Mucosa of descending colon (tissue), 3 donors: ENCODE measurements at regions not wholly inside any gene's neighbourhood (a gene's known extent, or its start where the extent isn't known, plus 50 kb on each side); places are given as distances from the start of the nearest gene placed in this dataset.
"Not testable (repeated sequence)": the region's sequence is repeated elsewhere in the genome, so short reads cannot be mapped to it uniquely, and the experiment has no call there.

Source experiments
- ATAC-seq: fragments of 200-7000 bp; cut with Tn5 transposase; one replicate; pipeline ENCODE4 v1.9.1; 2020; ENCODE audit warnings: mild to moderate bottlenecking, moderate library complexity
- DNase-seq, 3 donors: peaks; one replicate each; pipeline ENCODE4 v3.0.0-alpha.2; 2020
- H3K36me3 ChIP-seq: fragments of 200-600 bp; one replicate; pipeline ENCODE4 v1.8.0; 2021; ENCODE audit warnings: low read depth, mild to moderate bottlenecking
- H3K4me1 ChIP-seq: fragments of 200-600 bp; one replicate; pipeline ENCODE4 v1.8.0; 2021; ENCODE audit warnings: low read depth, mild to moderate bottlenecking
- H3K4me3 ChIP-seq: fragments of 200-600 bp; one replicate; pipeline ENCODE4 v1.8.0; 2021; ENCODE audit warnings: mild to moderate bottlenecking
- H3K9me3 ChIP-seq: fragments of 200-600 bp; one replicate; pipeline ENCODE4 v1.8.0; 2021; ENCODE audit warnings: mild to moderate bottlenecking
- CTCF ChIP-seq: fragments of 200-600 bp; IDR thresholded peaks from one replicate; pipeline ENCODE4 v1.8.0; 2022; ENCODE audit warnings: antibody characterized with exemption, mild to moderate bottlenecking
- intact Hi-C, 2 donors: fragments of 100-400 bp; cut with DNase I in 1 of 2; cut with micrococcal nuclease in 1 of 2; formaldehyde crosslinking; loops; one replicate each; pipeline versions ENCODE4 v1.11.0 to v1.11.1; 2022; cut with DNase I, micrococcal nuclease
- donor health status: DM: no; HTN: no; CAD: no; lungs with moderate emphysema.
- donor health status: DM: no; HTN: no; CAD: no.
- donor health status: DM: no; HTN: yes; CAD: no.

- ATAC-seq (no peak), DNase-seq (no peak)
- Histone ChIP-seq H3K9me3 (no peaks in the 10 kb centered on the region), H3K4me1 (no peaks in the 10 kb centered on the region), H3K36me3 (no peaks in the 10 kb centered on the region), H3K4me3 (no peak overlapping the region)
- intact Hi-C loops, result no loop called here
- TF ChIP-seq CTCF, result no peak
Observed at GRCh38 chr2:198280145-198280544, 475.8 kb downstream of the PLCL1 start.

- no peak for DNase-seq
- TF ChIP-seq CTCF, result no peak
- ATAC-seq, result no peak
- no peaks in the 10 kb centered on the region for H3K36me3 ChIP-seq
- intact Hi-C loops, result no loop called here
- no peak overlapping the region for H3K4me3 ChIP-seq
- no peaks in the 10 kb centered on the region for H3K4me1 ChIP-seq
- H3K9me3 ChIP-seq, result no peaks in the 10 kb centered on the region
Observed at GRCh38 chr2:198279026-198279425, 474.6 kb downstream of the PLCL1 start.

- DNase-seq (no peak), ATAC-seq (no peak)
- Histone ChIP-seq H3K36me3 (no peaks in the 10 kb centered on the region), H3K4me1 (no peaks in the 10 kb centered on the region), H3K9me3 (no peaks in the 10 kb centered on the region), H3K4me3 (no peak overlapping the region)
- no peak for TF ChIP-seq CTCF
- intact Hi-C loops, result no loop called here
Observed at GRCh38 chr2:198277181-198277580, 472.8 kb downstream of the PLCL1 start.

GRCh38 chr2:198273660-198274059, 469.3 kb downstream of the PLCL1 start:
- ATAC-seq, result peak; percentile 69
- H3K4me1 ChIP-seq, result no peaks in the 10 kb centered on the region
- H3K9me3 ChIP-seq, result no peaks in the 10 kb centered on the region
- intact Hi-C loops, result no loop called here
- no peak for TF ChIP-seq CTCF
- no peak for DNase-seq
- no peaks in the 10 kb centered on the region for H3K36me3 ChIP-seq
- H3K4me3 ChIP-seq, result no peak overlapping the region

- ATAC-seq, H3K4me1 ChIP-seq, intact Hi-C loops, H3K9me3 ChIP-seq, H3K36me3 ChIP-seq, H3K4me3 ChIP-seq, DNase-seq: not testable (repeated sequence)
Observed at GRCh38 chr2:198270157-198270556, 465.8 kb downstream of the PLCL1 start.

- Histone ChIP-seq H3K4me1 (no peaks in the 10 kb centered on the region), H3K9me3 (no peaks in the 10 kb centered on the region), H3K4me3 (no peak overlapping the region), H3K36me3 (no peaks in the 10 kb centered on the region)
- ATAC-seq, result no peak
- TF ChIP-seq CTCF, result no peak
- no peak for DNase-seq
- intact Hi-C loops, result no loop called here
Observed at GRCh38 chr2:198268519-198268918, 464.1 kb downstream of the PLCL1 start.
